Peyer's patch (tissue), 4 donors: ENCODE measurements at regions not wholly inside any gene's neighbourhood (a gene's known extent, or its start where the extent isn't known, plus 50 kb on each side); places are given as distances from the start of the nearest gene placed in this dataset.

ENCODE experiments used
- DNase-seq, 3 donors: peaks; one replicate each; pipeline ENCODE4 v3.0.0-alpha.2; 2017 to 2019
- H3K27ac ChIP-seq, 4 donors: fragments of 200-600 bp; sonication (generic); one replicate each; pipeline ENCODE4 v1.5.1; 2016 to 2019
- H3K27me3 ChIP-seq, 2 donors: fragments of 200-600 bp; sonication (generic); one replicate each; pipeline ENCODE4 v1.5.1; 2019
- H3K36me3 ChIP-seq, 3 donors: fragments of 200-600 bp; sonication (generic); one replicate each; pipeline ENCODE4 v1.5.1; 2016 to 2019
- H3K4me1 ChIP-seq, 4 donors: fragments of 200-600 bp; sonication (generic); one replicate each; pipeline ENCODE4 v1.5.1; 2016 to 2019
- H3K4me3 ChIP-seq, 4 donors: fragments of 200-600 bp; sonication (generic); 1 replicate in 3 of 4; 2 replicates in 1 of 4; pipeline ENCODE4 v1.5.1; 2016 to 2019; ENCODE audit warnings: mild to moderate bottlenecking in 1 of 4
- H3K9me3 ChIP-seq, 4 donors: fragments of 200-600 bp; sonication (generic); one replicate each; pipeline ENCODE4 v1.5.1; 2016 to 2019; ENCODE audit warnings: mild to moderate bottlenecking in 1 of 4
- CTCF ChIP-seq, 6 experiments: fragments of 450-650 bp in 4 of 6; fragments of 200-600 bp in 2 of 6; sonication (generic) in 1 of 6; IDR thresholded peaks; one replicate each; pipeline ENCODE4 v1.5.1; 2017 to 2019; ENCODE audit warnings: antibody characterized with exemption in 6 of 6, mild to moderate bottlenecking in 3 of 6, moderate library complexity in 1 of 6
- POLR2A ChIP-seq, 2 donors: fragments of 450-650 bp; IDR thresholded peaks; one replicate each; pipeline ENCODE4 v1.5.1; 2017; ENCODE audit warnings: antibody characterized with exemption in 2 of 2, mild to moderate bottlenecking in 2 of 2, moderate library complexity in 2 of 2

DNA sequence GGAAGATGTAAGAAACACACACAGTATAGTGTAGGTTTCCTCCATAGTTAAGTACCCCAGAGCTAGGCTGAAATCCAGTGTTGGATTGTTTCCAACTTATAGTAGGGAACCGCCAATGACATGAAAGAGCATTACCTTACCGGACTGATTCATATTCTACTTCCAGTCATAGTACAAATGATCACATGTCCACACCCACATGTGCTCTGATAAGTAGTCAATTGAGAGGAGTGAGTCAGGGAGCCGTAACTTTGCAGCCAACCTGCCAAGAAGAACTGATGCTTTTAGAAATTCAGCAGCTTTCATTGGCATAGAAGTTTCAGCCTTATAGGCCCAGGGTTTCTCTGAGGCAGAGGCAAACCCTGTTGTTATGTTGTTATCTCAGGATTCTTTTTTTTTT is 240.6 kb downstream of the ETS1 start:
- DNase-seq, result peak in 1 of 3 donors; percentile 68
- no peaks in the 10 kb centered on the region for H3K9me3 ChIP-seq
- no peak overlapping the region for H3K4me3 ChIP-seq
- H3K27ac ChIP-seq, result peak overlapping the region in 1 of 4 donors; percentile 1
- H3K4me1 ChIP-seq, result peaks cover 0 to 15% (median 3%) of the 10 kb centered on the region in 4 donors
- TF ChIP-seq CTCF (IDR thresholded peaks at IDR 0.05), result no peak
- TF ChIP-seq POLR2A (IDR thresholded peaks at IDR 0.05), result no peak
- H3K27me3 ChIP-seq, result no peaks in the 10 kb centered on the region
- H3K36me3 ChIP-seq, result no peaks in the 10 kb centered on the region

- no peaks in the 10 kb centered on the region for H3K9me3 ChIP-seq
- H3K4me3 ChIP-seq, result no peak overlapping the region
- no peaks in the 10 kb centered on the region for H3K27me3 ChIP-seq
- no peak for TF ChIP-seq POLR2A (IDR thresholded peaks at IDR 0.05)
- TF ChIP-seq CTCF (IDR thresholded peaks at IDR 0.05), result no peak
- H3K4me1 ChIP-seq, result peaks cover 0 to 20% (median 3%) of the 10 kb centered on the region in 4 donors
- no peaks in the 10 kb centered on the region for H3K36me3 ChIP-seq
- DNase-seq, result no peak
- peak overlapping the region in 1 of 4 donors; percentile 28 for H3K27ac ChIP-seq
These were observed 242.0 kb downstream of the ETS1 start for GRCh38 chr11:128345316-128345715.

GRCh38 chr11:128343870-128344269 is 243.5 kb downstream of the ETS1 start:
- DNase-seq, result no peak
- H3K27ac ChIP-seq, result peak overlapping the region in 1 of 4 donors; percentile 76
- H3K27me3 ChIP-seq, result no peaks in the 10 kb centered on the region
- H3K4me1 ChIP-seq, result peaks cover 0 to 20% (median 3%) of the 10 kb centered on the region in 4 donors
- no peak for TF ChIP-seq POLR2A (IDR thresholded peaks at IDR 0.05)
- no peak for TF ChIP-seq CTCF (IDR thresholded peaks at IDR 0.05)
- no peaks in the 10 kb centered on the region for H3K36me3 ChIP-seq
- H3K4me3 ChIP-seq, result no peak overlapping the region
- no peaks in the 10 kb centered on the region for H3K9me3 ChIP-seq

DNA sequence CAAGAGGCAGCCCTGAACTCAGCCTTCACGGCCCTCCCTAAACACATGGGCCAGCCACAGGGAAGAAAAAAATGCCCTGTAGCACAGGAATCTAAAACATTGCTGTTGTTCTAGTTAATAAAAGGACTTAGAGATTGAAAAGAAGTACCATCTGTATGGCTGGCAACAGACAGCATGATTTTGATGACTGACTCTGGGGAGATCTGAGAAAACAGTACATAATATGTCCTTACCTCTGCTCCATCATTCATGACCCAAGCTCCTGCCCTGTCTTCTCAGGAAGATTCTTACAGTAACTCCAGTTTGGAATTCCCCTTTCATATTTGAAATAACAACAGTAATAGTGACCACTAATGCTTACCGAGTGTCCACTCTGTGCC is 244.2 kb downstream of the ETS1 start:
- Histone ChIP-seq H3K27me3 (no peaks in the 10 kb centered on the region), H3K4me1 (peaks cover 0 to 20% (median 3%) of the 10 kb centered on the region in 4 donors), H3K27ac (peak overlapping the region; percentile 50 to 76 (median 66)), H3K4me3 (no peak overlapping the region), H3K9me3 (no peaks in the 10 kb centered on the region), H3K36me3 (no peaks in the 10 kb centered on the region)
- TF ChIP-seq POLR2A (IDR thresholded peaks at IDR 0.05) (no peak), CTCF (IDR thresholded peaks at IDR 0.05) (no peak)
- DNase-seq, result no peak

- DNase-seq, result peak in 2 of 3 donors; percentile 63 to 84
These were observed 244.7 kb downstream of the ETS1 start for GRCh38 chr11:128342511-128343134.

More at GRCh38 chr11:128342511-128343134, 244.7 kb downstream of the ETS1 start:
- TF ChIP-seq CTCF (IDR thresholded peaks at IDR 0.05) (peak in 1 of 6 experiments; percentile 3), POLR2A (IDR thresholded peaks at IDR 0.05) (peak in 1 of 2 donors; percentile 15)
- Histone ChIP-seq H3K36me3 (no peaks in the 10 kb centered on the region), H3K4me1 (peaks cover 0 to 20% (median 3%) of the 10 kb centered on the region in 4 donors), H3K27ac (peak overlapping the region; percentile 50 to 76 (median 66)), H3K27me3 (no peaks in the 10 kb centered on the region), H3K9me3 (no peaks in the 10 kb centered on the region), H3K4me3 (no peak overlapping the region)
